ENCODE measurements at regions not wholly inside any gene's neighbourhood (a gene's known extent, or its start where the extent isn't known, plus 50 kb on each side); places are given as distances from the start of the nearest gene placed in this dataset.

- Histone ChIP-seq H2AFZ (replicated peaks; ENCODE audit: low read length, poor library complexity) (no peak overlapping the region), H3K27ac (ENCODE audit: insufficient read depth, low read length) (no peak overlapping the region), H4K8ac (ENCODE audit: low read depth in 2 of 2, low read length in 2 of 2) (no peak overlapping the region), H4K5ac (ENCODE audit: low read depth, low read length) (no peak overlapping the region), H2BK15ac (ENCODE audit: low read depth, low read length) (no peak overlapping the region), H3K18ac (ENCODE audit: low read depth, low read length) (no peak overlapping the region), H3K27me3 (ENCODE audit: control insufficient read depth, insufficient read depth, low read length) (no peaks in the 10 kb centered on the region), H3K4ac (ENCODE audit: low read depth, low read length) (no peak overlapping the region), H3K14ac (replicated peaks; ENCODE audit: low read depth, low read length) (no peak overlapping the region), H3K36me3 (ENCODE audit: control insufficient read depth, insufficient read depth, low read length) (no peaks in the 10 kb centered on the region), H3K9ac (ENCODE audit: low read depth, low read length) (no peak overlapping the region), H2AK5ac (ENCODE audit: low read depth, low read length) (no peak overlapping the region), H2AK9ac (replicated peaks; ENCODE audit: low read depth, low read length, poor library complexity) (no peak overlapping the region), H3K23ac (ENCODE audit: low read depth, low read length) (no peak overlapping the region), H3K79me1 (ENCODE audit: low read depth in 1 of 2, low read length in 2 of 2) (no peaks in the 10 kb centered on the region), H2BK5ac (ENCODE audit: low read depth, low read length, poor library complexity, severe bottlenecking) (no peak overlapping the region), H3K9me3 (ENCODE audit: control insufficient read depth, insufficient read depth, low read length) (peaks cover 40% of the 10 kb centered on the region), H3K4me2 (ENCODE audit: low read depth, low read length) (no peak overlapping the region), H3K4me1 (ENCODE audit: control insufficient read depth, insufficient read depth, low read length) (no peaks in the 10 kb centered on the region), H3K4me3 (ENCODE audit: insufficient read depth, low read depth, low read length) (no peak overlapping the region), H3K56ac (ENCODE audit: extremely low read depth, insufficient read depth, low read length) (no peak overlapping the region), H4K20me1 (ENCODE audit: insufficient read depth, low read length) (no peaks in the 10 kb centered on the region), H4K91ac (ENCODE audit: insufficient read depth, low read depth, low read length) (no peak overlapping the region), H3K9me1 (ENCODE audit: insufficient read depth, low read length) (no peaks in the 10 kb centered on the region), H2BK20ac (ENCODE audit: low read depth, low read length) (no peak overlapping the region), H2BK120ac (ENCODE audit: low read depth, low read length) (no peak overlapping the region)
- WGBS, 2 experiments (ENCODE audit: extremely low coverage in 2 of 2, insufficient read length in 1 of 2), result 71% methylated on average over 4 of the region's 11 CpGs; no CpG with 5 or more reads in 1 of the 2 experiments
- CTCF ChIA-PET, result no interaction called here
- BruUV-seq (replicated peaks), result no TSS peak
- TF ChIP-seq MXI1 (IDR thresholded peaks at IDR 0.05; ENCODE audit: borderline replicate concordance, low read depth, low read length) (no peak), MAZ (IDR thresholded peaks at IDR 0.05; ENCODE audit: borderline replicate concordance, low read depth, low read length) (no peak), CHD1 (IDR thresholded peaks at IDR 0.05; ENCODE audit: low read depth, low read length) (no peak), CEBPB (IDR thresholded peaks at IDR 0.05; ENCODE audit: low read depth, low read length) (no peak), MAFK (IDR thresholded peaks at IDR 0.05; ENCODE audit: low read depth, low read length) (no peak), RFX5 (IDR thresholded peaks at IDR 0.05; ENCODE audit: low read depth, low read length) (no peak), NFE2L2 (IDR thresholded peaks at IDR 0.05; ENCODE audit: low read depth, low read length) (no peak), RCOR1 (IDR thresholded peaks at IDR 0.05; ENCODE audit: insufficient replicate concordance, low read length) (no peak), FOS (IDR thresholded peaks at IDR 0.05; ENCODE audit: low read depth, low read length) (no peak), RAD21 (IDR thresholded peaks at IDR 0.05; ENCODE audit: low read length) (no peak)
- TF ChIP-seq, protein P1, sequence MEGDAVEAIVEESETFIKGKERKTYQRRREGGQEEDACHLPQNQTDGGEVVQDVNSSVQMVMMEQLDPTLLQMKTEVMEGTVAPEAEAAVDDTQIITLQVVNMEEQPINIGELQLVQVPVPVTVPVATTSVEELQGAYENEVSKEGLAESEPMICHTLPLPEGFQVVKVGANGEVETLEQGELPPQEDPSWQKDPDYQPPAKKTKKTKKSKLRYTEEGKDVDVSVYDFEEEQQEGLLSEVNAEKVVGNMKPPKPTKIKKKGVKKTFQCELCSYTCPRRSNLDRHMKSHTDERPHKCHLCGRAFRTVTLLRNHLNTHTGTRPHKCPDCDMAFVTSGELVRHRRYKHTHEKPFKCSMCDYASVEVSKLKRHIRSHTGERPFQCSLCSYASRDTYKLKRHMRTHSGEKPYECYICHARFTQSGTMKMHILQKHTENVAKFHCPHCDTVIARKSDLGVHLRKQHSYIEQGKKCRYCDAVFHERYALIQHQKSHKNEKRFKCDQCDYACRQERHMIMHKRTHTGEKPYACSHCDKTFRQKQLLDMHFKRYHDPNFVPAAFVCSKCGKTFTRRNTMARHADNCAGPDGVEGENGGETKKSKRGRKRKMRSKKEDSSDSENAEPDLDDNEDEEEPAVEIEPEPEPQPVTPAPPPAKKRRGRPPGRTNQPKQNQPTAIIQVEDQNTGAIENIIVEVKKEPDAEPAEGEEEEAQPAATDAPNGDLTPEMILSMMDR (conservative IDR thresholded peaks at IDR 0.05; ENCODE audit: low read depth, low read length), result no peak
- TF ChIP-seq, protein P2, sequence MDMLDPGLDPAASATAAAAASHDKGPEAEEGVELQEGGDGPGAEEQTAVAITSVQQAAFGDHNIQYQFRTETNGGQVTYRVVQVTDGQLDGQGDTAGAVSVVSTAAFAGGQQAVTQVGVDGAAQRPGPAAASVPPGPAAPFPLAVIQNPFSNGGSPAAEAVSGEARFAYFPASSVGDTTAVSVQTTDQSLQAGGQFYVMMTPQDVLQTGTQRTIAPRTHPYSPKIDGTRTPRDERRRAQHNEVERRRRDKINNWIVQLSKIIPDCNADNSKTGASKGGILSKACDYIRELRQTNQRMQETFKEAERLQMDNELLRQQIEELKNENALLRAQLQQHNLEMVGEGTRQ (IDR thresholded peaks at IDR 0.05; ENCODE audit: low read depth, low read length), result no peak
- intact Hi-C loops (cut with micrococcal nuclease) (no loop called here), in situ Hi-C loops (cut with MboI; ENCODE audit: low sequenced_read_pairs) (no loop called here), dilution Hi-C loops (cut with HindIII; ENCODE audit: low sequenced_read_pairs, unreplicated experiment) (no loop called here)
- no peak for ATAC-seq (ENCODE audit: low read depth)
- POLR2A ChIA-PET (ENCODE audit: unreplicated experiment), result no interaction called here
- no peak for DNase-seq
Observed at GRCh38 chr22:47801541-47802245, 1039.2 kb downstream of the TBC1D22A start.

Data from IMR-90 (cell line).